Muscle of back (tissue), 3 donors: ENCODE measurements at regions not wholly inside any gene's neighbourhood (a gene's known extent, or its start where the extent isn't known, plus 50 kb on each side); places are given as distances from the start of the nearest gene placed in this dataset.

Experiments used
- DNase-seq, 3 donors: peaks; one replicate each; pipeline versions ENCODE4 v3.0.0 to v3.0.0-alpha.2; 2013

DNA sequence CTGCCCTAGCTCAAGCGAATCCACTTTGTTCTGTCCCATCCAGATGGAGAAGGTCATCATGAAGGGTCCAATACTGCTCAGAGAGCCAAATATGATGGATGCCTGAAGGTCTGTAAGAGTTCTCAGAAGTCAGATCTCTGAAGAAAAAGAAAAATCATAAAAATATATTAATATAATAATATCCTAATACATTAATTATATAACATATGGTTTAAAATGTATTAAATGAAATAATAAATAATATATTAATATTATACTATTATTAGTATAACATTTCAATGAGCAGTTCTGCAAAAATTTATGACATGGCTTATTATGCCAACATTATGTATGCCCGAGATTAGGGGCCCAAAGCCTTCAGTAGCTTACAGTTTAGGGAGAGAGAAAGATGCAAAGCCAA lies 78.2 kb upstream of the GPR12 start:
- no peak for DNase-seq

- no peak for DNase-seq
Observed at GRCh38 chr13:26837997-26838396, 77.4 kb upstream of the GPR12 start.

- no peak for DNase-seq
Observed at GRCh38 chr13:26837102-26837501, 76.5 kb upstream of the GPR12 start.

- DNase-seq: no peak
Observed at GRCh38 chr13:26836626-26837025, 76.0 kb upstream of the GPR12 start.

GRCh38 chr13:26834646-26835045 lies 74.1 kb upstream of the GPR12 start:
- DNase-seq: no peak

DNA sequence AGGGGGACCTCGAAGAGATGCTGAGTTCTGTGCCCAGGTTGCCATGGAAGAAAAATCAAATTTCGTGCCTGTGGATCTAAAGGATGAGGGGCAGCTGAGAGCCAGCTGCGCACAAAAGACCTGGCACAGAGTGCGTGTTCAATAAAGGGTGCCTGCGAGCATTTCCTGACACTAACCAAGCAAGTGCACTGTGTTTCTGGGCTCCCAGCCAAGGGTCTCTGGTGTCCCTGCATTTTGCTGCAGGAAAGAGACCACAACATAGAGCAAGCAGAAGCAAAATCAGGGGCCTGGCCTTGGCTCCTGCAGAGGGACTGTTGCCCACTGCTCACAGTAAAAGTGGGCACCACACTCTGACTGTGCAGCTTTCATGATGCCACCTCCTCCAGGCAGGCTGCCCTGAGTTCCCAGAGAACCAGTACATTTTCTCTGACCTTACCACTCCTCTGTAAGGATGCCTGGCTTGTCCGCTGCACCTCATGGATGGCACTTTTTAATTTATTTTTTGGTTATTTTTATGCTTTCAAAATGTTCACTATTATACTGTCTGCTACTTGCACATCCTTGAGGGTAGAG lies 70.8 kb upstream of the GPR12 start:
- DNase-seq: no peak

DNA sequence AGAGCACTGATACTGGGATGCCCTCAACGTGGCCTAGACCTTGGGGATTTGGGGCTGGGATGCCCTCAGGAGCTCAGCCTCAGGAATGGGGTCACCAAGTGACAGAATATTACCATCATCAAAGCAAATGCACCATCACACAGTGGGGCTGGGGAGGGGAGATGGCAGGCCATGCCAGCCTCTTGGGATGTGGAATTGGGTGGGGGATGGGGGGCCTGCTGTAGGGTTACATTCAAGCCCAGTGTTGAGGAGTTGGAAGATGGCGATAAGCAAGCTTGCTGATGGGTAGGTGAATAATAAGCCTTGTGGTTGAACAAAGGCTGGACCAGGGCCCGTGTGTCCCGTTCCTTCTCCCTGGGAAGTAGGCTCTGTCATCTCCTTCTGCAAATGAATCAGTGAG lies 69.1 kb upstream of the GPR12 start:
- no peak for DNase-seq

GRCh38 chr13:26824581-26824980 lies 64.0 kb upstream of the GPR12 start:
- DNase-seq: no peak

- DNase-seq: no peak
Observed at GRCh38 chr13:26822146-26822545, 61.6 kb upstream of the GPR12 start.

DNA sequence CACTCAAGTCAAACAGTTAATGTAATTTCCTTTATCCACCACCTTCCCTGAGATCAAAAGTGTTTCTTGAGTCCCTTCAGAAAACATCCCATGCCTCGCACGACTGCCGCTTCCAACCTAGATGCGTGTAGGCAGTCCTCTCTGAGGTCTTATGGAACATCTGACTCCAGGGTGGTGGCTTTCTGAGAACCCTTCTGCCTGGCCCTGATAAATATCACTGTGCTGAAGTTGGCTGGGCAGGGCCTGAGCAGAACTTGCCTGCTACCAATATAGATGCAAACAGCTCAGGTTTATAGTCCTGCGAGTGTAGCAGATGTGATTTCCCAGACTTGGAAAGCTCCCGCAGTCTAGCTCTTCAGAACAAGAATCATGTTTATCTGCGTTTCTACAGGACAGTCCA lies 61.1 kb upstream of the GPR12 start:
- no peak for DNase-seq

GRCh38 chr13:26820871-26821270 lies 60.3 kb upstream of the GPR12 start:
- DNase-seq: no peak

GRCh38 chr13:26819046-26819445 lies 58.5 kb upstream of the GPR12 start:
- DNase-seq: no peak

DNA sequence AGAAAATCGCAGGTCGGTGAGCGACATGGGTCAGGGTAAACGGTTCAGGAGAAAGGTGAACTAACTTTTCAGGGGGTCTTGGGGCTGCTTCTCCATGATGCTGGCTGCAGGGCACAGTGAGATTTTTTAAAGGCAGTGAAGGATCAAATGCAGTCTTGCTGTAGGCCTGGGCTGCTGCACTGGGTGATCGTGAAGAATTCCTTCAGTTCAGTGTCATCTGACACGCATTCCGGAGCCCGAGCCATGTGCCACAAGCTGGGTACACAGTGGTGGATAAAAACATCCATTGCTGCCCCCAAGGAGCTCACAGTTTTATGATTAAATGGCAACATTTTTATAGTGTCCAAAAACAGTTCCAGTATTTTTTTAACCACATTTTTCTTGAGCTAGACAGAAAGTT lies 56.3 kb upstream of the GPR12 start:
- DNase-seq: peak in 1 of 3 donors; percentile 17

GRCh38 chr13:26813980-26814348 lies 53.4 kb upstream of the GPR12 start:
- DNase-seq: no peak

DNA sequence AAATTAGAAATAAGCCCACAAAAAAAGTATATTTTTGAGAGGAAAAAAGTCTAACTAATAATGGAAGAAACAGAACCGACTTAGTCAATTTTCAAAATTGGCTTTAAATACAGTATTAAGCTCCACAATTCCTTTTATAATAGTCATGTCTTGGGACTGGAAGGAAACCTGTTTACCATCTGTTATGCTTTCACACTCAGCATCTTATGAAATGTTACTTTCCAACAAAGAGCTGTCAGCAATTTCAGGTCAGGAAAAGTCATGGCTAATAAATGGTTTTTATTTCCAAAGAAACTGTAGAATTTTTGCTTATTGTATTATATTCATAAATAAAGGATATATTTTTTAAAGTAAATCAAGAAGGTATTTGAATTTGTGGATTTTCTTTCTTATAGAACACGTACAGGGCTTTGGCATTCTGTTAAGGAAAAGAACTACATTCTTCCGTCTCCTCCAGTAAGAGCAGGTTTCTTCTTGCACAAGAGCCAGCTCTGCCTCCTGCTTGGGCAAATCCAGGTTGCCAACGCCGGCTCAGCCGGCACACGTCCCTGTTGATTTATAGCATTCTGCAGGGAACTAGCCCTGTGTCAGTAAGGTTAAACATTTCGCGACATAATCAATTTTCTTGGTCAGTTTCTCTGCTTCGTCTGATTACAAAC lies 52.9 kb upstream of the GPR12 start:
- peak in 2 of 3 donors; percentile 20 to 37 for DNase-seq

GRCh38 chr13:26811581-26811980 lies 51.0 kb upstream of the GPR12 start:
- no peak for DNase-seq
